ENCODE measurements at regions not wholly inside any gene's neighbourhood (a gene's known extent, or its start where the extent isn't known, plus 50 kb on each side); places are given as distances from the start of the nearest gene placed in this dataset.

DNA sequence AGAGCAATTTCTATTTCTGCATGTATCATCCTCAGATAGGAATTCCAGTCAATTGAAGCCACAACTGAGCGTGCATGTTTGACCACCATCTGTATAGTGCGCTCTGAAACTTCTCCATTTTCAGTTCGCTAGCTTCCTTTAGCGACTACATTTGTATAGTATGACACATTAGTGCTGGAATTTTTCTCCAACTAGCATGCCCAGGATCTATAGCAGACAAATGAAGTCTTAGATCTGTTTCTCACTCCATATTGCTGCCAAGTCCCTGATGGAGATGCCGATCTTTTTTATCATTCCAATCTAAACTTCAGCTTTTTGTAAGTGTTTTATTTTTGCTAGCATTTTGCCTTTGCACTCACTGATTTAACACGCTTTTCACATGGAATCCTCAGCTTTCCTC is 774.8 kb upstream of the TENM3 start:
- TF ChIP-seq, protein P1, sequence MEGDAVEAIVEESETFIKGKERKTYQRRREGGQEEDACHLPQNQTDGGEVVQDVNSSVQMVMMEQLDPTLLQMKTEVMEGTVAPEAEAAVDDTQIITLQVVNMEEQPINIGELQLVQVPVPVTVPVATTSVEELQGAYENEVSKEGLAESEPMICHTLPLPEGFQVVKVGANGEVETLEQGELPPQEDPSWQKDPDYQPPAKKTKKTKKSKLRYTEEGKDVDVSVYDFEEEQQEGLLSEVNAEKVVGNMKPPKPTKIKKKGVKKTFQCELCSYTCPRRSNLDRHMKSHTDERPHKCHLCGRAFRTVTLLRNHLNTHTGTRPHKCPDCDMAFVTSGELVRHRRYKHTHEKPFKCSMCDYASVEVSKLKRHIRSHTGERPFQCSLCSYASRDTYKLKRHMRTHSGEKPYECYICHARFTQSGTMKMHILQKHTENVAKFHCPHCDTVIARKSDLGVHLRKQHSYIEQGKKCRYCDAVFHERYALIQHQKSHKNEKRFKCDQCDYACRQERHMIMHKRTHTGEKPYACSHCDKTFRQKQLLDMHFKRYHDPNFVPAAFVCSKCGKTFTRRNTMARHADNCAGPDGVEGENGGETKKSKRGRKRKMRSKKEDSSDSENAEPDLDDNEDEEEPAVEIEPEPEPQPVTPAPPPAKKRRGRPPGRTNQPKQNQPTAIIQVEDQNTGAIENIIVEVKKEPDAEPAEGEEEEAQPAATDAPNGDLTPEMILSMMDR (IDR thresholded peaks at IDR 0.05; ENCODE audit: insufficient read depth, low read depth, low read length), result no peak
- TF ChIP-seq EZH2 (IDR thresholded peaks at IDR 0.05; ENCODE audit: insufficient read depth, low read length), result no peak
